ENCODE measurements at regions not wholly inside any gene's neighbourhood (a gene's known extent, or its start where the extent isn't known, plus 50 kb on each side); places are given as distances from the start of the nearest gene placed in this dataset.
A peak's percentile ranks its signal among the peaks of the same experiment; 100 is the strongest.

- no peaks in the 10 kb centered on the region for H4K20me1 ChIP-seq (ENCODE audit: insufficient read depth, low read length)
- H3K4me2 ChIP-seq (ENCODE audit: insufficient read depth, low read length) = no peak overlapping the region
- H3K9me3 ChIP-seq (ENCODE audit: low read depth, low read length) = no peaks in the 10 kb centered on the region
- H3K27me3 ChIP-seq (ENCODE audit: insufficient read depth, low read length) = no peaks in the 10 kb centered on the region
- H3K4me1 ChIP-seq (ENCODE audit: insufficient read depth, low read length) = no peaks in the 10 kb centered on the region
- no peak overlapping the region for H3K4me3 ChIP-seq (ENCODE audit: insufficient read depth, low read length)
- no peak overlapping the region for H2AFZ ChIP-seq (ENCODE audit: low read length)
- no peak for DNase-seq (ENCODE audit: insufficient read length, low spot score, missing footprints)
- H3K79me2 ChIP-seq (ENCODE audit: insufficient read depth, low read length) = no peaks in the 10 kb centered on the region
- no peak for TF ChIP-seq CTCF (IDR thresholded peaks at IDR 0.05; ENCODE audit: extremely low read depth, low read depth, low read length)
- H3K27ac ChIP-seq (ENCODE audit: low read depth, low read length) = no peak overlapping the region
- H3K36me3 ChIP-seq (ENCODE audit: insufficient read depth, low read length) = no peaks in the 10 kb centered on the region
Observed at GRCh38 chr5:93313672-93314071, 267.3 kb downstream of the NR2F1-AS1 start.

DNA sequence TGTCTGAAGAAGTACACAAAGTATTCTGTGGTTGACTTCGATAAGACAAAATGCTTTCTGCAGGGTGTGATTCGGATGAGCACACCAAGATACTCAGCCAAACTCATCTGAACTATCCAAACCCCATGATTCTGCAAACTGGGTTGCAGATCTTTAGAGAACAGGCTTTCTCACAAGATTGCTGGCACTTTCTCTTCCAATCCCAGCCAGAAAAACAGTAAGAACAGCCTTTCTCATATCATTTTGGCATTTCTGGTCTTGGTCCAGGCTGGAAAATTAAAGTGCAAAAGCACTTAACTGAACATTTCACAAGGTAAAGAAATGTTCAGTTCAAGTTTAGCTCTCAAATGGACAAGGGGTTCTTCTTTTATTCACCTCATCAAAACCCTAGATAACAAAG lies 269.1 kb downstream of the NR2F1-AS1 start:
- no peaks in the 10 kb centered on the region for H3K36me3 ChIP-seq (ENCODE audit: insufficient read depth, low read length)
- no peaks in the 10 kb centered on the region for H4K20me1 ChIP-seq (ENCODE audit: insufficient read depth, low read length)
- no peaks in the 10 kb centered on the region for H3K27me3 ChIP-seq (ENCODE audit: insufficient read depth, low read length)
- H3K4me2 ChIP-seq (ENCODE audit: insufficient read depth, low read length) = no peak overlapping the region
- no peaks in the 10 kb centered on the region for H3K9me3 ChIP-seq (ENCODE audit: low read depth, low read length)
- no peak for TF ChIP-seq CTCF (IDR thresholded peaks at IDR 0.05; ENCODE audit: extremely low read depth, low read depth, low read length)
- H3K79me2 ChIP-seq (ENCODE audit: insufficient read depth, low read length) = no peaks in the 10 kb centered on the region
- peaks cover 9% of the 10 kb centered on the region for H3K4me1 ChIP-seq (ENCODE audit: insufficient read depth, low read length)
- H3K4me3 ChIP-seq (ENCODE audit: insufficient read depth, low read length) = no peak overlapping the region
- no peak overlapping the region for H3K27ac ChIP-seq (ENCODE audit: low read depth, low read length)
- H2AFZ ChIP-seq (ENCODE audit: low read length) = no peak overlapping the region
- DNase-seq (ENCODE audit: insufficient read length, low spot score, missing footprints) = no peak

- H3K27me3 ChIP-seq (ENCODE audit: insufficient read depth, low read length) = no peaks in the 10 kb centered on the region
- no peak overlapping the region for H2AFZ ChIP-seq (ENCODE audit: low read length)
- no peak for DNase-seq (ENCODE audit: insufficient read length, low spot score, missing footprints)
- H3K4me3 ChIP-seq (ENCODE audit: insufficient read depth, low read length) = no peak overlapping the region
- H3K36me3 ChIP-seq (ENCODE audit: insufficient read depth, low read length) = no peaks in the 10 kb centered on the region
- no peaks in the 10 kb centered on the region for H3K79me2 ChIP-seq (ENCODE audit: insufficient read depth, low read length)
- H4K20me1 ChIP-seq (ENCODE audit: insufficient read depth, low read length) = no peaks in the 10 kb centered on the region
- no peak overlapping the region for H3K4me2 ChIP-seq (ENCODE audit: insufficient read depth, low read length)
- H3K9me3 ChIP-seq (ENCODE audit: low read depth, low read length) = no peaks in the 10 kb centered on the region
- peaks cover 16% of the 10 kb centered on the region for H3K4me1 ChIP-seq (ENCODE audit: insufficient read depth, low read length)
- H3K27ac ChIP-seq (ENCODE audit: low read depth, low read length) = no peak overlapping the region
- TF ChIP-seq CTCF (IDR thresholded peaks at IDR 0.05; ENCODE audit: extremely low read depth, low read depth, low read length) = no peak
Observed at GRCh38 chr5:93307557-93307956, 273.5 kb downstream of the NR2F1-AS1 start.

- DNase-seq (ENCODE audit: insufficient read length, low spot score, missing footprints) = no peak
- no peaks in the 10 kb centered on the region for H4K20me1 ChIP-seq (ENCODE audit: insufficient read depth, low read length)
- no peaks in the 10 kb centered on the region for H3K36me3 ChIP-seq (ENCODE audit: insufficient read depth, low read length)
- no peak for TF ChIP-seq CTCF (IDR thresholded peaks at IDR 0.05; ENCODE audit: extremely low read depth, low read depth, low read length)
- H3K9me3 ChIP-seq (ENCODE audit: low read depth, low read length) = no peaks in the 10 kb centered on the region
- peak overlapping the region; percentile 62 for H3K4me2 ChIP-seq (ENCODE audit: insufficient read depth, low read length)
- no peak overlapping the region for H3K27ac ChIP-seq (ENCODE audit: low read depth, low read length)
- H3K79me2 ChIP-seq (ENCODE audit: insufficient read depth, low read length) = no peaks in the 10 kb centered on the region
- peaks cover 16% of the 10 kb centered on the region for H3K4me1 ChIP-seq (ENCODE audit: insufficient read depth, low read length)
- H3K27me3 ChIP-seq (ENCODE audit: insufficient read depth, low read length) = no peaks in the 10 kb centered on the region
- H3K4me3 ChIP-seq (ENCODE audit: insufficient read depth, low read length) = peak overlapping the region; percentile 49
- H2AFZ ChIP-seq (ENCODE audit: low read length) = peak overlapping the region; percentile 81
Observed at GRCh38 chr5:93305984-93306383, 275.0 kb downstream of the NR2F1-AS1 start.
